Endothelial cell (in vitro differentiated cells): ENCODE measurements at regions not wholly inside any gene's neighbourhood (a gene's known extent, or its start where the extent isn't known, plus 50 kb on each side); places are given as distances from the start of the nearest gene placed in this dataset.
"Not testable (repeated sequence)": the region's sequence is repeated elsewhere in the genome, so short reads cannot be mapped to it uniquely, and the experiment has no call there.

Experiments used
- DNase-seq: peaks from one replicate; pipeline ENCODE4 v3.0.0; 2021; ENCODE audit warnings: low spot score
- H3K27ac Mint-ChIP-seq: one replicate; pipeline ENCODE4 v1.8.0; 2021; ENCODE audit warnings: mixed read lengths, inconsistent platforms; ENCODE audit not compliant: unreplicated experiment
- H3K27me3 Mint-ChIP-seq: one replicate; pipeline ENCODE4 v1.8.0; 2021; ENCODE audit warnings: mild to moderate bottlenecking, moderate library complexity, mixed read lengths, inconsistent platforms; ENCODE audit not compliant: unreplicated experiment
- H3K36me3 Mint-ChIP-seq: one replicate; pipeline ENCODE4 v1.8.0; 2021; ENCODE audit warnings: mild to moderate bottlenecking, low read depth, mixed read lengths, inconsistent platforms; ENCODE audit not compliant: unreplicated experiment
- H3K4me1 Mint-ChIP-seq: one replicate; pipeline ENCODE4 v1.8.0; 2021; ENCODE audit warnings: mild to moderate bottlenecking, mixed read lengths, inconsistent platforms; ENCODE audit not compliant: unreplicated experiment
- H3K4me3 Mint-ChIP-seq: one replicate; pipeline ENCODE4 v1.8.0; 2021; ENCODE audit warnings: mild to moderate bottlenecking, mixed read lengths, inconsistent platforms; ENCODE audit not compliant: unreplicated experiment
- H3K9me3 Mint-ChIP-seq: one replicate; pipeline ENCODE4 v1.8.0; 2021; ENCODE audit warnings: mixed read lengths, inconsistent platforms; ENCODE audit not compliant: unreplicated experiment
- CTCF ChIP-seq: fragments of 200-600 bp; sonication (generic); IDR thresholded peaks from one replicate; pipeline ENCODE4 v1.5.0; 2021; ENCODE audit warnings: antibody characterized with exemption; ENCODE audit not compliant: unreplicated experiment

- Mint-ChIP-seq H3K4me1 (no peaks in the 10 kb centered on the region), H3K27ac (no peak overlapping the region), H3K4me3 (no peak overlapping the region), H3K36me3 (peaks cover 6% of the 10 kb centered on the region), H3K27me3 (no peaks in the 10 kb centered on the region), H3K9me3 (no peaks in the 10 kb centered on the region)
- no peak for TF ChIP-seq CTCF
- DNase-seq: no peak
Measured at GRCh38 chr7:81439591-81439990, 330.3 kb downstream of the HGF start.

DNA sequence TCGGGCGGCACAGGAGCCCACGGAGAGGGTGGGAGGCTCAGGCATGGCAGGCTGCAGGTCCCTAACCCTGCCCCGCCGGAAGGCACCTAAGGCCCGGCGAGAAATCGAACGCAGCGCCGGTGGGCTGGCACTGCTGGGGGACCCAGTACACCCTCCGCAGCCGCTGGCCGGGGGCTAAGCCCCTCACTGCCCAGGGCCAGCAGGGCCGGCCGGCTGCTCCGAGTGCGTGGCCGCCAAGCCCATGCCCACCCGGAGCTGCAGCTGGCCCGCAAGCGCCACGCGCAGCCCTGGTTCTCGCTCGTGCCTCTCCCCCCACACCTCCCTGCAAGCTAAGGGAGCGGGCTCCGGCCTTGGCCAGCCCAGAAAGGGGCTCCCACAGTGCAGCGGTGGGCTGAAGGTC is 332.7 kb downstream of the HGF start:
- H3K36me3 Mint-ChIP-seq, H3K9me3 Mint-ChIP-seq, H3K27me3 Mint-ChIP-seq, H3K4me1 Mint-ChIP-seq, DNase-seq, H3K4me3 Mint-ChIP-seq, H3K27ac Mint-ChIP-seq: not testable (repeated sequence)

GRCh38 chr7:81433692-81434331 is 336.0 kb downstream of the HGF start:
- Mint-ChIP-seq H3K27me3 (peaks cover 1% of the 10 kb centered on the region), H3K27ac (no peak overlapping the region), H3K4me1 (peaks cover 4% of the 10 kb centered on the region), H3K4me3 (no peak overlapping the region), H3K36me3 (peaks cover 6% of the 10 kb centered on the region), H3K9me3 (no peaks in the 10 kb centered on the region)
- no peak for TF ChIP-seq CTCF
- no peak for DNase-seq

- TF ChIP-seq CTCF: no peak
- Mint-ChIP-seq H3K27ac (no peak overlapping the region), H3K27me3 (peaks cover 1% of the 10 kb centered on the region), H3K4me3 (no peak overlapping the region), H3K36me3 (peaks cover 6% of the 10 kb centered on the region), H3K4me1 (peaks cover 4% of the 10 kb centered on the region), H3K9me3 (no peaks in the 10 kb centered on the region)
- DNase-seq: no peak
Measured at GRCh38 chr7:81433206-81433605, 336.6 kb downstream of the HGF start.

DNA sequence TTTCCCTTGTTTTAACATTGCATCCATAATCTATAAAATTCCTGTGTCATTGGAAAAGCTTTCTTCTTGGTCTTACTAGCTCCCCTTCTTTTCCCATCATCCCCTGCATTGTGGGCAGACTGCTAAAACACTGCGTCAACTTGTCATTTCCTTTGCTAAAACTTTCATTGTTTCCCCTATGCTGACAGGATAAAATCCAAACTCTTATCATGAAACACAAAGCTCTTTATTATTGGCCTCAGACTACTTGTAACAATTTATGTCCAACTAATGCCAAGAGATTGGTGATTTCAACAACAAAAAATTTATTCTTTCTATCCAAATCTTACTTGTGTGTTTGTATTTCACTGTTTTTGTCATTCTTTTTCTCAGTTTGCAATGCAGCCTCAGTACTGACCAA is 339.1 kb downstream of the HGF start:
- Mint-ChIP-seq H3K4me1 (peaks cover 4% of the 10 kb centered on the region), H3K36me3 (no peaks in the 10 kb centered on the region), H3K27me3 (peaks cover 1% of the 10 kb centered on the region), H3K9me3 (no peaks in the 10 kb centered on the region), H3K4me3 (no peak overlapping the region), H3K27ac (no peak overlapping the region)
- no peak for DNase-seq
- no peak for TF ChIP-seq CTCF
